AG10803 (cell line): ENCODE measurements at regions not wholly inside any gene's neighbourhood (a gene's known extent, or its start where the extent isn't known, plus 50 kb on each side); places are given as distances from the start of the nearest gene placed in this dataset.

Experiments used
- DNase-seq: peaks from one replicate; pipeline ENCODE4 v3.0.0; 2010; ENCODE audit warnings: low read depth
- H3K4me3 ChIP-seq: 2 replicates; pipeline ENCODE4 v1.5.1; 2011; ENCODE audit warnings: mild to moderate bottlenecking, low read length, control low read depth
- CTCF ChIP-seq: conservative IDR thresholded peaks from 2 replicates; pipeline ENCODE4 v1.5.1; 2011; ENCODE audit warnings: mild to moderate bottlenecking, low read length, control low read depth, inconsistent platforms

GRCh38 chr12:111193496-111193895 lies 175.4 kb downstream of the PHETA1 start:
- DNase-seq, result no peak
- no peak for TF ChIP-seq CTCF
- H3K4me3 ChIP-seq, result no peak overlapping the region

GRCh38 chr12:111193067-111193466 lies 175.8 kb downstream of the PHETA1 start:
- H3K4me3 ChIP-seq, result no peak overlapping the region
- DNase-seq, result no peak
- TF ChIP-seq CTCF, result no peak

- TF ChIP-seq CTCF, result no peak
- no peak overlapping the region for H3K4me3 ChIP-seq
- no peak for DNase-seq
These were observed 176.2 kb downstream of the PHETA1 start for GRCh38 chr12:111192647-111193046.

- TF ChIP-seq CTCF, result no peak
- no peak for DNase-seq
- no peak overlapping the region for H3K4me3 ChIP-seq
These were observed 178.0 kb downstream of the PHETA1 start for GRCh38 chr12:111190741-111191526.

- DNase-seq, result no peak
- no peak for TF ChIP-seq CTCF
- no peak overlapping the region for H3K4me3 ChIP-seq
These were observed 179.1 kb downstream of the PHETA1 start for GRCh38 chr12:111189792-111190191.

GRCh38 chr12:111188436-111188835 lies 180.5 kb downstream of the PHETA1 start:
- no peak overlapping the region for H3K4me3 ChIP-seq
- TF ChIP-seq CTCF, result no peak
- DNase-seq, result no peak

- DNase-seq, result no peak
- no peak overlapping the region for H3K4me3 ChIP-seq
- no peak for TF ChIP-seq CTCF
These were observed 182.5 kb downstream of the PHETA1 start for GRCh38 chr12:111186347-111186746.
